SK-N-SH (cell line): ENCODE measurements at regions not wholly inside any gene's neighbourhood (a gene's known extent, or its start where the extent isn't known, plus 50 kb on each side); places are given as distances from the start of the nearest gene placed in this dataset.
A peak's percentile ranks its signal among the peaks of the same experiment; 100 is the strongest.

Experiments used
- CTCF ChIA-PET: fragments of 300-600, 350-600 bp; formaldehyde crosslinking; extraction: SDS; loops from one replicate; lab custom pipeline; 2021; lab: Yijun Ruan, JAX
- POLR2A ChIA-PET: fragments of 350-600 bp; sonication (Branson Sonifier 250); formaldehyde crosslinking; extraction: SDS; loops from one replicate; lab custom pipeline; 2020; ENCODE audit warnings: antibody characterized with exemption, inconsistent platforms; lab: Yijun Ruan, JAX
- DNase-seq: peaks from one replicate; pipeline ENCODE4 v3.0.0; 2012
- H2AFZ ChIP-seq: fragments of 200-600 bp; sonication (generic); 2 replicates; pipeline ENCODE4 v1.8.1; 2016; ENCODE audit warnings: antibody characterized with exemption, mild to moderate bottlenecking, low read depth
- H3F3A ChIP-seq: fragments of 200-600 bp; sonication (generic); replicated peaks from 2 replicates; pipeline ENCODE3; 2016; ENCODE audit warnings: antibody characterized with exemption, mild to moderate bottlenecking; ENCODE audit not compliant: insufficient read depth
- H3K27ac ChIP-seq, 2 experiments: fragments of 200-500 bp in 1 of 2; fragments of 200-600 bp in 1 of 2; sonication (Bioruptor generic) in 1 of 2; sonication (generic), shearing (Covaris generic) in 1 of 2; 2 replicates each; pipeline versions ENCODE4 v1.5.1 to v1.6.1; 2014 to 2016; ENCODE audit warnings: low read depth in 2 of 2, inconsistent platforms in 1 of 2, low read length in 1 of 2, mild to moderate bottlenecking in 1 of 2, mixed read lengths in 1 of 2
- H3K27me3 ChIP-seq: fragments of 200-600 bp; sonication (generic), shearing (Covaris generic); 2 replicates; pipeline ENCODE4 v1.6.1; 2016; ENCODE audit warnings: mixed run types; ENCODE audit not compliant: insufficient read depth
- H3K36me3 ChIP-seq, 2 experiments: fragments of 200-500 bp in 1 of 2; fragments of 200-600 bp in 1 of 2; sonication (Bioruptor generic) in 1 of 2; sonication (generic) in 1 of 2; replicated peaks in 1 of 2; 2 replicates each; pipeline versions ENCODE3 to v1.5.1; 2014 to 2016; ENCODE audit warnings: low read length in 1 of 2, mild to moderate bottlenecking in 1 of 2; ENCODE audit not compliant: insufficient read depth in 2 of 2, control insufficient read depth in 1 of 2
- H3K4me1 ChIP-seq, 2 experiments: fragments of 200-500 bp in 1 of 2; fragments of 200-600 bp in 1 of 2; sonication (Bioruptor generic) in 1 of 2; sonication (generic), shearing (Covaris generic) in 1 of 2; 2 replicates each; pipeline versions ENCODE4 v1.5.1 to v1.6.1; 2014 to 2016; ENCODE audit warnings: low read depth in 1 of 2, low read length in 1 of 2, mixed run types in 1 of 2; ENCODE audit not compliant: insufficient read depth in 2 of 2, control insufficient read depth in 1 of 2
- H3K4me2 ChIP-seq: fragments of 200-600 bp; sonication (generic), shearing (Covaris generic); 2 replicates; pipeline ENCODE4 v1.6.1; 2017; ENCODE audit warnings: mixed run types
- H3K4me3 ChIP-seq, 2 experiments: fragments of 200-500 bp in 1 of 2; fragments of 200-600 bp in 1 of 2; sonication (Bioruptor generic) in 1 of 2; sonication (generic), shearing (Covaris generic) in 1 of 2; 2 replicates each; pipeline versions ENCODE4 v1.5.1 to v1.8.1; 2014 to 2016; ENCODE audit warnings: low read depth in 2 of 2, inconsistent platforms in 1 of 2, low read length in 1 of 2, mild to moderate bottlenecking in 1 of 2, mixed read lengths in 1 of 2, moderate library complexity in 1 of 2
- H3K79me2 ChIP-seq: fragments of 200-600 bp; sonication (generic); 2 replicates; pipeline ENCODE4 v1.8.1; 2017; ENCODE audit warnings: mild to moderate bottlenecking; ENCODE audit not compliant: insufficient read depth
- H3K9ac ChIP-seq: fragments of 200-600 bp; sonication (generic); 2 replicates; pipeline ENCODE4 v1.6.1; 2017; ENCODE audit warnings: mixed run types
- H3K9me2 ChIP-seq: fragments of 200-600 bp; sonication (generic); 2 replicates; pipeline ENCODE4 v1.6.1; 2017; ENCODE audit warnings: mixed run types
- H3K9me3 ChIP-seq: fragments of 200-600 bp; sonication (generic); 2 replicates; pipeline ENCODE4 v1.6.1; 2017; ENCODE audit warnings: mixed run types, mild to moderate bottlenecking, moderate library complexity
- H4K20me1 ChIP-seq: fragments of 200-600 bp; sonication (generic); 2 replicates; pipeline ENCODE4 v1.6.1; 2017; ENCODE audit warnings: mild to moderate bottlenecking, mixed run types; ENCODE audit not compliant: insufficient read depth
- CHD2 ChIP-seq: fragments of 150-350 bp; IDR thresholded peaks from 2 replicates; pipeline ENCODE4 v1.6.1; 2018; ENCODE audit warnings: low read length; ENCODE audit not compliant: partially characterized antibody
- ELF1 ChIP-seq: IDR thresholded peaks from 2 replicates; pipeline ENCODE4 v1.4.0; 2012
- EP300 ChIP-seq, 2 experiments: IDR thresholded peaks; 2 replicates each; pipeline versions ENCODE4 v1.4.0 to v1.6.1; 2012; ENCODE audit warnings: borderline replicate concordance in 1 of 2, low read depth in 1 of 2, low read length in 1 of 2
- FOSL2 ChIP-seq: IDR thresholded peaks from 2 replicates; pipeline ENCODE4 v1.4.0; 2012; ENCODE audit warnings: low read depth, mild to moderate bottlenecking, moderate library complexity, borderline replicate concordance
- JUND ChIP-seq: IDR thresholded peaks from 2 replicates; pipeline ENCODE4 v1.4.0; 2012
- MEF2A ChIP-seq: IDR thresholded peaks from 2 replicates; pipeline ENCODE4 v1.4.0; 2012; ENCODE audit warnings: low read depth, borderline replicate concordance
- MXI1 ChIP-seq: IDR thresholded peaks from 2 replicates; pipeline ENCODE4 v1.6.1; 2012; ENCODE audit warnings: mild to moderate bottlenecking, low read depth, low read length, improper control_type of control experiment
- RCOR1 ChIP-seq: fragments of 150-350 bp; IDR thresholded peaks from 2 replicates; pipeline ENCODE4 v1.6.1; 2017; ENCODE audit warnings: antibody characterized with exemption, low read length
- SIN3A ChIP-seq: IDR thresholded peaks from 2 replicates; pipeline ENCODE4 v1.6.1; 2012; ENCODE audit warnings: low read depth, mild to moderate bottlenecking, low read length, moderate library complexity, borderline replicate concordance
- SMC3 ChIP-seq: IDR thresholded peaks from 2 replicates; pipeline ENCODE4 v1.6.1; 2012; ENCODE audit warnings: low read depth, low read length, improper control_type of control experiment
- TAF1 ChIP-seq: IDR thresholded peaks from 2 replicates; pipeline ENCODE4 v1.6.1; 2012; ENCODE audit warnings: low read depth, mild to moderate bottlenecking, low read length, moderate library complexity, borderline replicate concordance
- YY1 ChIP-seq: IDR thresholded peaks from 2 replicates; pipeline ENCODE4 v1.4.0; 2012; ENCODE audit warnings: low read depth, mild to moderate bottlenecking
- TF ChIP-seq, protein P1 (sequence below): fragments of 150-350 bp; IDR thresholded peaks from 2 replicates; pipeline ENCODE4 v1.6.1; 2016; ENCODE audit warnings: mild to moderate bottlenecking, low read depth, low read length
- TF ChIP-seq, protein P2 (sequence below): fragments of 200-600 bp; sonication (generic); IDR thresholded peaks from 2 replicates; pipeline ENCODE4 v1.6.1; 2017; ENCODE audit warnings: antibody characterized with exemption, mild to moderate bottlenecking, moderate library complexity
- TF ChIP-seq, protein P3 (sequence below): IDR thresholded peaks from 2 replicates; pipeline ENCODE4 v1.4.0; 2012; ENCODE audit warnings: low read depth
- TF ChIP-seq, protein P4 (sequence below): IDR thresholded peaks from 2 replicates; pipeline ENCODE4 v1.4.0; 2012; ENCODE audit warnings: low read depth, borderline replicate concordance

DNA sequence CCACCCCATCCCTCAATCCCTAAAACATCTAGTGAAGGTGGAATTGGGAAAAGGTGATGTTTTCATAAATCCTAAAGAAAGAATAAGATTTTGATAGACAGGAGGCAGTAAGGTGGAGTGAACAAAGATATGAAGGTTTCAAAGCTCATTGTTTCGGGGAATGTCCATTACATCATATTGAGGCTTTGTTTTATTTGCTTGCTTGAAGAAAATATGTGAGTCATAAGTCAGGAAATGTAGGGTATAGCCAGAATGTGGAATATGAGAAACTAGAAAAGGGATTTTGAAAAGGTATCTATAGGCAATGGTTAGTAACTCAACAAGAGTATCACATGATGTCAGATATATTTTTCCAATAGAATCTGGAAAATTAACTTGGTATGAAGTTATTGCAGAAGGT is 1178.5 kb upstream of the ACVR2A start (continued):
- TF ChIP-seq, protein P1, sequence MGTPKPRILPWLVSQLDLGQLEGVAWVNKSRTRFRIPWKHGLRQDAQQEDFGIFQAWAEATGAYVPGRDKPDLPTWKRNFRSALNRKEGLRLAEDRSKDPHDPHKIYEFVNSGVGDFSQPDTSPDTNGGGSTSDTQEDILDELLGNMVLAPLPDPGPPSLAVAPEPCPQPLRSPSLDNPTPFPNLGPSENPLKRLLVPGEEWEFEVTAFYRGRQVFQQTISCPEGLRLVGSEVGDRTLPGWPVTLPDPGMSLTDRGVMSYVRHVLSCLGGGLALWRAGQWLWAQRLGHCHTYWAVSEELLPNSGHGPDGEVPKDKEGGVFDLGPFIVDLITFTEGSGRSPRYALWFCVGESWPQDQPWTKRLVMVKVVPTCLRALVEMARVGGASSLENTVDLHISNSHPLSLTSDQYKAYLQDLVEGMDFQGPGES, result no peak
- TF ChIP-seq, all 33 proteins: peak for 0

DNA sequence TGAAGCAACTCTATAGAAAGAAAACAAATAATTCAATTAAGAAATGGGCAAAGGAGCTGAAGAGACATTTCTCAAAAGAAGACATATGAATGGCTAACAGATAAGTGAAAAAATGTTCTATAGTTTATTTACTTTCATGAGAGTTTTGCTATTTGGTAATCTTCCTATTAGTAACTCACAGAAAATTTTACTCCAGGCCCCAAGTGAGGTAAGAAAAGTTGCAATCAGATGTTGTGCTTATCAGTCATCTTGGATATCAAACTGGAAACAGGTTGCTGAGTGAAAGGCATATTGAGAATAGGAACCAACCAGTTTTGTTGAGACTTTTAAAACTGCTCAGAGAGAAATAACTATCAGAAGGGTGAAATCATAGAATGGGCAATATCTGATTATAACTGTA is 1179.0 kb upstream of the ACVR2A start:
- Histone ChIP-seq H3K9me2 (no peaks in the 10 kb centered on the region), H3K27ac (no peak overlapping the region), H3K9me3 (no peaks in the 10 kb centered on the region), H3K27me3 (peaks cover 8% of the 10 kb centered on the region), H2AFZ (no peak overlapping the region), H4K20me1 (no peaks in the 10 kb centered on the region), H3K4me1 (no peaks in the 10 kb centered on the region; a peak in 1 of 4 replicates), H3K36me3 (no peaks in the 10 kb centered on the region), H3K9ac (no peak overlapping the region), H3K4me2 (no peak overlapping the region), H3K79me2 (no peaks in the 10 kb centered on the region), H3K4me3 (no peak overlapping the region), H3F3A (no peaks in the 10 kb centered on the region)
- no peak for DNase-seq
- POLR2A ChIA-PET, result no interaction called here
- CTCF ChIA-PET, result interaction anchor here (1.7 kb wide), 1 partner anchor 11 kb away, joined by 3 read pairs; no protein-coding TSS in a partner anchor
- TF ChIP-seq, protein P2, sequence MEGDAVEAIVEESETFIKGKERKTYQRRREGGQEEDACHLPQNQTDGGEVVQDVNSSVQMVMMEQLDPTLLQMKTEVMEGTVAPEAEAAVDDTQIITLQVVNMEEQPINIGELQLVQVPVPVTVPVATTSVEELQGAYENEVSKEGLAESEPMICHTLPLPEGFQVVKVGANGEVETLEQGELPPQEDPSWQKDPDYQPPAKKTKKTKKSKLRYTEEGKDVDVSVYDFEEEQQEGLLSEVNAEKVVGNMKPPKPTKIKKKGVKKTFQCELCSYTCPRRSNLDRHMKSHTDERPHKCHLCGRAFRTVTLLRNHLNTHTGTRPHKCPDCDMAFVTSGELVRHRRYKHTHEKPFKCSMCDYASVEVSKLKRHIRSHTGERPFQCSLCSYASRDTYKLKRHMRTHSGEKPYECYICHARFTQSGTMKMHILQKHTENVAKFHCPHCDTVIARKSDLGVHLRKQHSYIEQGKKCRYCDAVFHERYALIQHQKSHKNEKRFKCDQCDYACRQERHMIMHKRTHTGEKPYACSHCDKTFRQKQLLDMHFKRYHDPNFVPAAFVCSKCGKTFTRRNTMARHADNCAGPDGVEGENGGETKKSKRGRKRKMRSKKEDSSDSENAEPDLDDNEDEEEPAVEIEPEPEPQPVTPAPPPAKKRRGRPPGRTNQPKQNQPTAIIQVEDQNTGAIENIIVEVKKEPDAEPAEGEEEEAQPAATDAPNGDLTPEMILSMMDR, result no peak
- TF ChIP-seq EP300 (IDR thresholded peaks at IDR 0.05; ENCODE audit: borderline replicate concordance in 1 of 2, low read depth in 1 of 2, low read length in 1 of 2) (no peak), JUND (no peak), MXI1 (no peak)
- TF ChIP-seq, protein P3, sequence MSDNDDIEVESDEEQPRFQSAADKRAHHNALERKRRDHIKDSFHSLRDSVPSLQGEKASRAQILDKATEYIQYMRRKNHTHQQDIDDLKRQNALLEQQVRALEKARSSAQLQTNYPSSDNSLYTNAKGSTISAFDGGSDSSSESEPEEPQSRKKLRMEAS, result no peak
- TF ChIP-seq, protein P4, sequence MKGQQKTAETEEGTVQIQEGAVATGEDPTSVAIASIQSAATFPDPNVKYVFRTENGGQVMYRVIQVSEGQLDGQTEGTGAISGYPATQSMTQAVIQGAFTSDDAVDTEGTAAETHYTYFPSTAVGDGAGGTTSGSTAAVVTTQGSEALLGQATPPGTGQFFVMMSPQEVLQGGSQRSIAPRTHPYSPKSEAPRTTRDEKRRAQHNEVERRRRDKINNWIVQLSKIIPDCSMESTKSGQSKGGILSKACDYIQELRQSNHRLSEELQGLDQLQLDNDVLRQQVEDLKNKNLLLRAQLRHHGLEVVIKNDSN, result no peak

DNA sequence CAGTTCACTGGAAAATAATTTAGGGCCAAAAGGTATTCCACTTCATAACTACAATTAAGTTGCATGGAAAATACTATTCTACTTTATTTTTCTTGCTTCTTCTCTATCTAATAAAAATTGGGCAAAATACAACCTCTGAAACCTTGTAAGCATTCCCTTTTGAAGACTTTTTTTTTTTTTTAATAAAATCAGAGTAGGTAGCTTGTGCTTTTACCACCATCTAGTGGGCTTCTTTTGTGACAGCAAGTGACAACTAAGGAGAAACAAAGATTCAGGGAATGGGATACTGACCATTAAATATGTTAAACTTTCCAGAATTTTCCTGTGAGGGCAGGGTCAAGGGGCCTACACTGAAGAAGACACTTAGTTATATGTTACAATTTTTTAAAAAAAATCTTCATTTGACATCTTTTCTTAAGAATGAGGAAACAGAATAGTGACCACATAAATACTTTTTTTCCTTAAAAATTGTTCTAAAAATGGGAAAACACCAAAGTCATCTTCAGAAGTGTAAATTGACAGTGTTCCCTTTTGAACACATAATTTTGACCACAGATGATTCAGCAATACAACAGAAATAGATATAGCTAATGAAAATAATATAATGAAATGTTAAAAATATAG is 1183.2 kb upstream of the ACVR2A start:
- Histone ChIP-seq H3K4me2 (no peak overlapping the region), H4K20me1 (no peaks in the 10 kb centered on the region), H3K4me3 (no peak overlapping the region; a peak in 1 of 4 replicates), H3K9ac (no peak overlapping the region), H3F3A (no peaks in the 10 kb centered on the region), H3K9me2 (no peaks in the 10 kb centered on the region), H3K4me1 (no peaks in the 10 kb centered on the region; a peak in 1 of 4 replicates), H2AFZ (no peak overlapping the region), H3K27me3 (peaks cover 8% of the 10 kb centered on the region), H3K9me3 (no peaks in the 10 kb centered on the region), H3K27ac (no peak overlapping the region), H3K79me2 (no peaks in the 10 kb centered on the region), H3K36me3 (no peaks in the 10 kb centered on the region)
- ChIA-PET CTCF (interaction anchor here (0.7 to 1.4 kb wide), 7 partner anchors 12 to 1083 kb away, joined by 3 to 5 read pairs (median 4); no protein-coding TSS in a partner anchor), POLR2A (no interaction called here)
- DNase-seq, result peak; percentile 3
- TF ChIP-seq SMC3 (peak; percentile 45), YY1 (no peak), RCOR1 (no peak), SIN3A (no peak), EP300 (IDR thresholded peaks at IDR 0.05; ENCODE audit: borderline replicate concordance in 1 of 2, low read depth in 1 of 2, low read length in 1 of 2) (no peak), FOSL2 (no peak), CHD2 (no peak), MXI1 (no peak), TAF1 (no peak), ELF1 (no peak), MEF2A (no peak)
- TF ChIP-seq, protein P2, result peak; percentile 82
